Hepatocyte (in vitro differentiated cells): ENCODE measurements at regions not wholly inside any gene's neighbourhood (a gene's known extent, or its start where the extent isn't known, plus 50 kb on each side); places are given as distances from the start of the nearest gene placed in this dataset.

Source experiments
- DNase-seq: peaks from one replicate; pipeline ENCODE4 v3.0.0-alpha.2; 2016; ENCODE audit warnings: low spot score
- H2AFZ ChIP-seq: fragments of 200-600 bp; sonication (generic); 2 replicates; pipeline ENCODE4 v1.6.0; 2016; ENCODE audit warnings: antibody characterized with exemption, mild to moderate bottlenecking
- H3K27ac ChIP-seq: fragments of 200-600 bp; sonication (generic); 2 replicates; pipeline ENCODE4 v1.5.1; 2016; ENCODE audit warnings: mild to moderate bottlenecking
- H3K27me3 ChIP-seq: fragments of 200-600 bp; sonication (generic); 2 replicates; pipeline ENCODE4 v1.6.1; 2016
- H3K36me3 ChIP-seq: fragments of 200-600 bp; sonication (generic); replicated peaks from 2 replicates; pipeline ENCODE4 v1.5.1; 2016; ENCODE audit warnings: low read depth; ENCODE audit not compliant: insufficient read depth
- H3K4me1 ChIP-seq: fragments of 200-600 bp; sonication (generic); 2 replicates; pipeline ENCODE4 v1.5.1; 2016; ENCODE audit warnings: mild to moderate bottlenecking, moderate library complexity; ENCODE audit not compliant: insufficient read depth
- H3K4me2 ChIP-seq: fragments of 200-600 bp; sonication (generic); 2 replicates; pipeline ENCODE4 v1.6.0; 2016
- H3K4me3 ChIP-seq: fragments of 200-600 bp; sonication (generic); 2 replicates; pipeline ENCODE4 v1.5.1; 2016; ENCODE audit warnings: mild to moderate bottlenecking
- H3K79me2 ChIP-seq: fragments of 200-600 bp; sonication (generic); 2 replicates; pipeline ENCODE4 v1.6.0; 2017; ENCODE audit warnings: mild to moderate bottlenecking
- H3K9me2 ChIP-seq: fragments of 200-600 bp; sonication (generic); replicated peaks from 2 replicates; pipeline ENCODE4 v1.6.0; 2017; ENCODE audit warnings: mild to moderate bottlenecking; ENCODE audit not compliant: insufficient read depth
- H3K9me3 ChIP-seq: fragments of 200-600 bp; sonication (generic); 2 replicates; pipeline ENCODE4 v1.5.1; 2016; ENCODE audit warnings: low read depth, mild to moderate bottlenecking
- H4K20me1 ChIP-seq: fragments of 200-600 bp; sonication (generic); 2 replicates; pipeline ENCODE4 v1.6.0; 2016; ENCODE audit warnings: mild to moderate bottlenecking; ENCODE audit not compliant: insufficient read depth, poor library complexity, severe bottlenecking
- CTCF ChIP-seq: fragments of 200-600 bp; sonication (generic); IDR thresholded peaks from 2 replicates; pipeline ENCODE4 v1.5.1; 2016; ENCODE audit warnings: antibody characterized with exemption, mild to moderate bottlenecking; ENCODE audit not compliant: poor library complexity
- EZH2 ChIP-seq: fragments of 200-600 bp; sonication (generic); IDR thresholded peaks from 2 replicates; pipeline ENCODE4 v1.6.1; 2016; ENCODE audit warnings: antibody characterized with exemption, mild to moderate bottlenecking, borderline replicate concordance
- EZH2phosphoT487 ChIP-seq: fragments of 200-600 bp; sonication (generic); IDR thresholded peaks from one replicate; pipeline ENCODE4 v1.6.1; 2018; ENCODE audit warnings: antibody characterized with exemption, mild to moderate bottlenecking, low read depth, moderate library complexity; ENCODE audit not compliant: unreplicated experiment, severe bottlenecking
- WGBS: methylation state at CpG from one replicate; pipeline ENCODE4 v1.1.6; 2016; ENCODE audit warnings: low lambda C conversion rate; ENCODE audit errors: missing lambda C conversion rate; 5-methylcytosine and 5-hydroxymethylcytosine counted together

GRCh38 chr5:91532281-91532680 lies 149.2 kb upstream of the ARRDC3 start:
- no peak for DNase-seq
- TF ChIP-seq EZH2phosphoT487 (no peak), EZH2 (no peak), CTCF (no peak)
- Histone ChIP-seq H3K4me1 (no peaks in the 10 kb centered on the region), H3K4me2 (no peak overlapping the region), H3K4me3 (no peak overlapping the region), H3K9me3 (no peaks in the 10 kb centered on the region), H3K27me3 (no peaks in the 10 kb centered on the region), H2AFZ (no peak overlapping the region), H3K79me2 (no peaks in the 10 kb centered on the region), H4K20me1 (no peaks in the 10 kb centered on the region), H3K9me2 (no peaks in the 10 kb centered on the region), H3K36me3 (no peaks in the 10 kb centered on the region), H3K27ac (no peak overlapping the region)
- 74% methylated on average over 1 of the region's 1 CpG for WGBS

- TF ChIP-seq EZH2phosphoT487 = no peak
- TF ChIP-seq EZH2 = no peak
- TF ChIP-seq CTCF = no peak
- no peak overlapping the region for H2AFZ ChIP-seq
- H3K4me3 ChIP-seq = no peak overlapping the region
Observed at GRCh38 chr5:91528831-91529230, 145.7 kb upstream of the ARRDC3 start.

GRCh38 chr5:91521785-91522184 lies 138.7 kb upstream of the ARRDC3 start:
- TF ChIP-seq EZH2 (no peak), CTCF (no peak), EZH2phosphoT487 (no peak)
- no peaks in the 10 kb centered on the region for H3K4me1 ChIP-seq
- H3K9me3 ChIP-seq = no peaks in the 10 kb centered on the region
- no peak overlapping the region for H2AFZ ChIP-seq
- H3K4me3 ChIP-seq = no peak overlapping the region
- H3K4me2 ChIP-seq = no peak overlapping the region
- H3K27ac ChIP-seq = no peak overlapping the region
- H3K27me3 ChIP-seq = no peaks in the 10 kb centered on the region
- H3K9me2 ChIP-seq = no peaks in the 10 kb centered on the region
- DNase-seq = no peak
- no peaks in the 10 kb centered on the region for H4K20me1 ChIP-seq
- no peaks in the 10 kb centered on the region for H3K79me2 ChIP-seq
- H3K36me3 ChIP-seq = no peaks in the 10 kb centered on the region
- 95% methylated on average over 5 of the region's 5 CpGs for WGBS

More at GRCh38 chr5:91528831-91529230, 145.7 kb upstream of the ARRDC3 start:
- Histone ChIP-seq H3K27ac (no peak overlapping the region), H3K27me3 (no peaks in the 10 kb centered on the region), H3K36me3 (no peaks in the 10 kb centered on the region), H3K9me3 (no peaks in the 10 kb centered on the region), H3K79me2 (no peaks in the 10 kb centered on the region), H3K9me2 (no peaks in the 10 kb centered on the region), H3K4me1 (no peaks in the 10 kb centered on the region), H3K4me2 (no peak overlapping the region), H4K20me1 (no peaks in the 10 kb centered on the region)
- 83% methylated on average over 2 of the region's 2 CpGs for WGBS
- no peak for DNase-seq

- H4K20me1 ChIP-seq = no peaks in the 10 kb centered on the region
- no peaks in the 10 kb centered on the region for H3K27me3 ChIP-seq
- H3K36me3 ChIP-seq = no peaks in the 10 kb centered on the region
- no peak overlapping the region for H3K4me2 ChIP-seq
- no peaks in the 10 kb centered on the region for H3K79me2 ChIP-seq
- no peaks in the 10 kb centered on the region for H3K4me1 ChIP-seq
- H3K4me3 ChIP-seq = no peak overlapping the region
- H3K9me2 ChIP-seq = no peaks in the 10 kb centered on the region
- DNase-seq = no peak
- H3K27ac ChIP-seq = no peak overlapping the region
- H3K9me3 ChIP-seq = no peaks in the 10 kb centered on the region
- 94% methylated on average over 1 of the region's 1 CpG for WGBS
- H2AFZ ChIP-seq = no peak overlapping the region
- TF ChIP-seq EZH2phosphoT487 = no peak
Observed at GRCh38 chr5:91521334-91521733, 138.2 kb upstream of the ARRDC3 start.
